Astrocyte of the cerebellum (primary cell): ENCODE measurements at regions not wholly inside any gene's neighbourhood (a gene's known extent, or its start where the extent isn't known, plus 50 kb on each side); places are given as distances from the start of the nearest gene placed in this dataset.

Experiments used
- DNase-seq: peaks from one replicate; pipeline ENCODE4 v3.0.0-alpha.2; 2011; ENCODE audit warnings: low read depth
- H3K4me3 ChIP-seq: 2 replicates; pipeline ENCODE4 v1.5.1; 2011; ENCODE audit warnings: mild to moderate bottlenecking, low read depth, low read length, moderate library complexity
- CTCF ChIP-seq: IDR thresholded peaks from 2 replicates; pipeline ENCODE4 v1.5.1; 2012; ENCODE audit warnings: low read length, low read depth, moderate library complexity, mild to moderate bottlenecking; ENCODE audit errors: missing control alignments
- in situ Hi-C: cut with HindIII; loops from 2 replicates; pipeline ENCODE4 v1.10.0; 2017; ENCODE audit warnings: low sequenced_read_pairs

GRCh38 chr16:86948046-86948445 is 369.1 kb downstream of the C16orf95 start:
- in situ Hi-C loops = loop anchor here (5.0 kb wide), 1 partner anchor 46 kb away; no protein-coding TSS in a partner anchor
- no peak overlapping the region for H3K4me3 ChIP-seq
- TF ChIP-seq CTCF = no peak
- no peak for DNase-seq

- no peak for DNase-seq
- in situ Hi-C loops = loop anchor here (5.0 kb wide), 1 partner anchor 47 kb away; no protein-coding TSS in a partner anchor
- no peak overlapping the region for H3K4me3 ChIP-seq
- TF ChIP-seq CTCF = no peak
Observed at GRCh38 chr16:86949116-86949515, 368.1 kb downstream of the C16orf95 start.

- in situ Hi-C loops = loop anchor here (5.0 kb wide), 2 partner anchors 47 to 97 kb away; no protein-coding TSS in a partner anchor
- no peak overlapping the region for H3K4me3 ChIP-seq
- TF ChIP-seq CTCF = no peak
- DNase-seq = no peak
Observed at GRCh38 chr16:86949630-86950029, 367.6 kb downstream of the C16orf95 start.

GRCh38 chr16:86951041-86951822 is 366.0 kb downstream of the C16orf95 start:
- no peak overlapping the region for H3K4me3 ChIP-seq
- no peak for TF ChIP-seq CTCF
- in situ Hi-C loops = loop anchor here (5.0 kb wide), 1 partner anchor 99 kb away; no protein-coding TSS in a partner anchor
- no peak for DNase-seq

- TF ChIP-seq CTCF = no peak
- no peak overlapping the region for H3K4me3 ChIP-seq
- peak; percentile 92 for DNase-seq
- in situ Hi-C loops = loop anchor here (5.0 kb wide), 1 partner anchor 100 kb away; no protein-coding TSS in a partner anchor
Observed at GRCh38 chr16:86951831-86952598, 365.2 kb downstream of the C16orf95 start.

- no peak for DNase-seq
- in situ Hi-C loops = loop anchor here (5.0 kb wide), 1 partner anchor 100 kb away; no protein-coding TSS in a partner anchor
- no peak overlapping the region for H3K4me3 ChIP-seq
- no peak for TF ChIP-seq CTCF
Observed at GRCh38 chr16:86952769-86953168, 364.4 kb downstream of the C16orf95 start.
